ENCODE measurements at regions not wholly inside any gene's neighbourhood (a gene's known extent, or its start where the extent isn't known, plus 50 kb on each side); places are given as distances from the start of the nearest gene placed in this dataset.

- H3K9me3 Mint-ChIP-seq (ENCODE audit: unreplicated experiment), result no peaks in the 10 kb centered on the region
- H3K27me3 Mint-ChIP-seq (ENCODE audit: insufficient read depth, unreplicated experiment), result no peaks in the 10 kb centered on the region
- H3K36me3 Mint-ChIP-seq (ENCODE audit: insufficient read depth, unreplicated experiment), result no peaks in the 10 kb centered on the region
- peak overlapping the region; percentile 2 for H3K27ac Mint-ChIP-seq (ENCODE audit: low read depth, unreplicated experiment)
- TF ChIP-seq, protein P1, sequence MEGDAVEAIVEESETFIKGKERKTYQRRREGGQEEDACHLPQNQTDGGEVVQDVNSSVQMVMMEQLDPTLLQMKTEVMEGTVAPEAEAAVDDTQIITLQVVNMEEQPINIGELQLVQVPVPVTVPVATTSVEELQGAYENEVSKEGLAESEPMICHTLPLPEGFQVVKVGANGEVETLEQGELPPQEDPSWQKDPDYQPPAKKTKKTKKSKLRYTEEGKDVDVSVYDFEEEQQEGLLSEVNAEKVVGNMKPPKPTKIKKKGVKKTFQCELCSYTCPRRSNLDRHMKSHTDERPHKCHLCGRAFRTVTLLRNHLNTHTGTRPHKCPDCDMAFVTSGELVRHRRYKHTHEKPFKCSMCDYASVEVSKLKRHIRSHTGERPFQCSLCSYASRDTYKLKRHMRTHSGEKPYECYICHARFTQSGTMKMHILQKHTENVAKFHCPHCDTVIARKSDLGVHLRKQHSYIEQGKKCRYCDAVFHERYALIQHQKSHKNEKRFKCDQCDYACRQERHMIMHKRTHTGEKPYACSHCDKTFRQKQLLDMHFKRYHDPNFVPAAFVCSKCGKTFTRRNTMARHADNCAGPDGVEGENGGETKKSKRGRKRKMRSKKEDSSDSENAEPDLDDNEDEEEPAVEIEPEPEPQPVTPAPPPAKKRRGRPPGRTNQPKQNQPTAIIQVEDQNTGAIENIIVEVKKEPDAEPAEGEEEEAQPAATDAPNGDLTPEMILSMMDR (IDR thresholded peaks at IDR 0.05; ENCODE audit: unreplicated experiment), result no peak
- BruUV-seq (replicated peaks), result no TSS peak
- H3K4me3 Mint-ChIP-seq (ENCODE audit: unreplicated experiment), result no peak overlapping the region
- POLR2A ChIA-PET, result interaction anchor here (1.3 kb wide), 1 partner anchor 9 kb away, joined by 3 read pairs; no protein-coding TSS in a partner anchor
- intact Hi-C loops (cut with micrococcal nuclease), result no loop called here
- no peaks in the 10 kb centered on the region for H3K4me1 Mint-ChIP-seq (ENCODE audit: insufficient read depth, unreplicated experiment)
- no peak for DNase-seq (ENCODE audit: unreplicated experiment)
- CTCF ChIA-PET, result interaction anchor here (0.7 to 0.9 kb wide), 3 partner anchors 9 to 241 kb away, joined by 3 to 4 read pairs (median 3); no protein-coding TSS in a partner anchor
These were observed 62.8 kb downstream of the SERPINA3 start for GRCh38 chr14:94675036-94675435.

- Mint-ChIP-seq H3K27ac (ENCODE audit: low read depth, unreplicated experiment) (no peak overlapping the region), H3K4me3 (ENCODE audit: unreplicated experiment) (no peak overlapping the region), H3K9me3 (ENCODE audit: unreplicated experiment) (no peaks in the 10 kb centered on the region), H3K27me3 (ENCODE audit: insufficient read depth, unreplicated experiment) (no peaks in the 10 kb centered on the region), H3K4me1 (ENCODE audit: insufficient read depth, unreplicated experiment) (no peaks in the 10 kb centered on the region), H3K36me3 (ENCODE audit: insufficient read depth, unreplicated experiment) (no peaks in the 10 kb centered on the region)
- BruUV-seq (replicated peaks), result no TSS peak
- TF ChIP-seq, protein P1 (IDR thresholded peaks at IDR 0.05; ENCODE audit: unreplicated experiment), result no peak
- ChIA-PET POLR2A (no interaction called here), CTCF (interaction anchor here (0.6 kb wide), 1 partner anchor 109 kb away, joined by 3 read pairs; no protein-coding TSS in a partner anchor)
- intact Hi-C loops (cut with micrococcal nuclease), result no loop called here
- DNase-seq (ENCODE audit: unreplicated experiment), result peak; percentile 8
These were observed 61.6 kb downstream of the SERPINA3 start for GRCh38 chr14:94673781-94674231.

Measured in MCF 10A (cell line).